Right hindlimb (tissue), 1 donor: ENCODE measurements at regions not wholly inside any gene's neighbourhood (a gene's known extent, or its start where the extent isn't known, plus 50 kb on each side); places are given as distances from the start of the nearest gene placed in this dataset.
A peak's percentile ranks its signal among the peaks of the same experiment; 100 is the strongest.

Experiments used
- DNase-seq: peaks from one replicate; pipeline ENCODE4 v3.0.0-alpha.2; 2018

- DNase-seq: peak; percentile 95
Observed at GRCh38 chr2:12177455-12178288, 431.2 kb downstream of the LPIN1 start.

- DNase-seq: no peak
Observed at GRCh38 chr2:12178289-12179080, 432.1 kb downstream of the LPIN1 start.

- DNase-seq: no peak
Observed at GRCh38 chr2:12180031-12180430, 433.6 kb downstream of the LPIN1 start.

GRCh38 chr2:12183032-12183645 is 436.7 kb downstream of the LPIN1 start:
- no peak for DNase-seq

GRCh38 chr2:12192762-12193161 is 446.3 kb downstream of the LPIN1 start:
- DNase-seq: no peak

GRCh38 chr2:12194968-12195367 is 448.5 kb downstream of the LPIN1 start:
- DNase-seq: no peak

- DNase-seq: no peak
Observed at GRCh38 chr2:12196495-12196894, 450.1 kb downstream of the LPIN1 start.

GRCh38 chr2:12197133-12197532 is 450.7 kb downstream of the LPIN1 start:
- no peak for DNase-seq

GRCh38 chr2:12199491-12200211 is 453.2 kb downstream of the LPIN1 start:
- DNase-seq: no peak

GRCh38 chr2:12201369-12201768 is 454.9 kb downstream of the LPIN1 start:
- DNase-seq: no peak

GRCh38 chr2:12202313-12203075 is 456.1 kb downstream of the LPIN1 start:
- DNase-seq: peak; percentile 88

- DNase-seq: no peak
Observed at GRCh38 chr2:12203528-12203927, 457.1 kb downstream of the LPIN1 start.

GRCh38 chr2:12205086-12205485 is 458.7 kb downstream of the LPIN1 start:
- DNase-seq: no peak

- no peak for DNase-seq
Observed at GRCh38 chr2:12207491-12207890, 461.1 kb downstream of the LPIN1 start.

GRCh38 chr2:12210016-12210933 is 463.8 kb downstream of the LPIN1 start:
- no peak for DNase-seq

- no peak for DNase-seq
Observed at GRCh38 chr2:12211326-12212175, 465.1 kb downstream of the LPIN1 start.

GRCh38 chr2:12212841-12213597 is 466.6 kb downstream of the LPIN1 start:
- no peak for DNase-seq

GRCh38 chr2:12217175-12217574 is 470.7 kb downstream of the LPIN1 start:
- DNase-seq: no peak

GRCh38 chr2:12219761-12220160 is 473.3 kb downstream of the LPIN1 start:
- no peak for DNase-seq
